ENCODE measurements at regions not wholly inside any gene's neighbourhood (a gene's known extent, or its start where the extent isn't known, plus 50 kb on each side); places are given as distances from the start of the nearest gene placed in this dataset.

DNA sequence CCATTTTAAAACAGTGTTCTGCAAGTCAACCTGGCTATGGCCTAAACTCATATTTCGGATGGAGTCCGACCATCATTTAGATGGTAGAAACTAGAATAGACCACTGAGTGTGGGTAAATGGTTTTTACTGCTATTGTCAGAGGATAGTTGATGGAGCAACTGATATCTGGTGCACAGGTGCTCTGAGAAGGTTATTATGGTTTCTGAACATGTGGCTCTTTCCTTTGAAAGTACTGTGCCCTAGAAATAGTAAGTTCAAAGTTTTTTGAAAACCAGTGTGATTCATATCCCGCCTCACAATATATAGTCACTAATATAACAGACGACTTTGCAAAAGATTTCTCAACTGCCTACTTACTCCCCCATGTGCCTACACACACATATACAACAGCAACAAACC, 64.4 kb upstream of the BTG1 start:
- H3K4me2 ChIP-seq (ENCODE audit: low read length), result no peak overlapping the region
- TF ChIP-seq CTCF (IDR thresholded peaks at IDR 0.05), result no peak
- H3K9ac ChIP-seq, result no peak overlapping the region
- H3K27me3 ChIP-seq (ENCODE audit: control insufficient read depth, insufficient read depth, low read length), result no peaks in the 10 kb centered on the region
- no peak overlapping the region for H3K4me3 ChIP-seq (ENCODE audit: low read depth, low read length)
- H3K36me3 ChIP-seq (ENCODE audit: control insufficient read depth, insufficient read depth, low read length), result no peaks in the 10 kb centered on the region
- H3K4me1 ChIP-seq, result no peaks in the 10 kb centered on the region
- no peaks in the 10 kb centered on the region for H3K9me3 ChIP-seq (ENCODE audit: control insufficient read depth, low read length)
- H2AFZ ChIP-seq, result no peak overlapping the region
- H3K79me2 ChIP-seq, result no peaks in the 10 kb centered on the region
- no peak overlapping the region for H3K27ac ChIP-seq

GRCh38 chr12:92208613-92209121, 63.0 kb upstream of the BTG1 start:
- no peak overlapping the region for H2AFZ ChIP-seq
- no peak overlapping the region for H3K4me3 ChIP-seq (ENCODE audit: low read depth, low read length)
- H3K4me1 ChIP-seq, result no peaks in the 10 kb centered on the region
- no peak overlapping the region for H3K27ac ChIP-seq
- no peaks in the 10 kb centered on the region for H3K79me2 ChIP-seq
- TF ChIP-seq CTCF (IDR thresholded peaks at IDR 0.05), result no peak
- H3K9me3 ChIP-seq (ENCODE audit: control insufficient read depth, low read length), result no peaks in the 10 kb centered on the region
- H3K9ac ChIP-seq, result no peak overlapping the region
- H3K27me3 ChIP-seq (ENCODE audit: control insufficient read depth, insufficient read depth, low read length), result no peaks in the 10 kb centered on the region
- H3K4me2 ChIP-seq (ENCODE audit: low read length), result no peak overlapping the region
- H3K36me3 ChIP-seq (ENCODE audit: control insufficient read depth, insufficient read depth, low read length), result no peaks in the 10 kb centered on the region

GRCh38 chr12:92206596-92206995, 61.0 kb upstream of the BTG1 start:
- no peak overlapping the region for H3K27ac ChIP-seq
- H3K4me3 ChIP-seq (ENCODE audit: low read depth, low read length), result no peak overlapping the region
- H2AFZ ChIP-seq, result no peak overlapping the region
- no peaks in the 10 kb centered on the region for H3K9me3 ChIP-seq (ENCODE audit: control insufficient read depth, low read length)
- H3K36me3 ChIP-seq (ENCODE audit: control insufficient read depth, insufficient read depth, low read length), result no peaks in the 10 kb centered on the region
- no peaks in the 10 kb centered on the region for H3K79me2 ChIP-seq
- H3K4me1 ChIP-seq, result no peaks in the 10 kb centered on the region
- H3K4me2 ChIP-seq (ENCODE audit: low read length), result no peak overlapping the region
- no peak overlapping the region for H3K9ac ChIP-seq
- no peak for TF ChIP-seq CTCF (IDR thresholded peaks at IDR 0.05)
- H3K27me3 ChIP-seq (ENCODE audit: control insufficient read depth, insufficient read depth, low read length), result no peaks in the 10 kb centered on the region

- no peak overlapping the region for H3K9ac ChIP-seq
- no peak overlapping the region for H3K27ac ChIP-seq
- no peaks in the 10 kb centered on the region for H3K79me2 ChIP-seq
- no peak overlapping the region for H3K4me2 ChIP-seq (ENCODE audit: low read length)
- no peaks in the 10 kb centered on the region for H3K27me3 ChIP-seq (ENCODE audit: control insufficient read depth, insufficient read depth, low read length)
- H3K4me3 ChIP-seq (ENCODE audit: low read depth, low read length), result no peak overlapping the region
- no peaks in the 10 kb centered on the region for H3K9me3 ChIP-seq (ENCODE audit: control insufficient read depth, low read length)
- TF ChIP-seq CTCF (IDR thresholded peaks at IDR 0.05), result no peak
- no peaks in the 10 kb centered on the region for H3K36me3 ChIP-seq (ENCODE audit: control insufficient read depth, insufficient read depth, low read length)
- H2AFZ ChIP-seq, result no peak overlapping the region
- no peaks in the 10 kb centered on the region for H3K4me1 ChIP-seq
Measured at GRCh38 chr12:92206011-92206410, 60.4 kb upstream of the BTG1 start.

- H3K27ac ChIP-seq, result no peak overlapping the region
- H3K9me3 ChIP-seq (ENCODE audit: control insufficient read depth, low read length), result no peaks in the 10 kb centered on the region
- H3K27me3 ChIP-seq (ENCODE audit: control insufficient read depth, insufficient read depth, low read length), result no peaks in the 10 kb centered on the region
Measured at GRCh38 chr12:92199819-92200576, 54.4 kb upstream of the BTG1 start.

More at GRCh38 chr12:92199819-92200576, 54.4 kb upstream of the BTG1 start:
- Histone ChIP-seq H3K79me2 (no peaks in the 10 kb centered on the region), H3K4me2 (ENCODE audit: low read length) (no peak overlapping the region), H3K36me3 (ENCODE audit: control insufficient read depth, insufficient read depth, low read length) (no peaks in the 10 kb centered on the region), H3K4me3 (ENCODE audit: low read depth, low read length) (no peak overlapping the region), H3K9ac (no peak overlapping the region), H2AFZ (no peak overlapping the region), H3K4me1 (no peaks in the 10 kb centered on the region)
- no peak for TF ChIP-seq CTCF (IDR thresholded peaks at IDR 0.05)
